Keratinocyte (primary cell): ENCODE measurements at regions not wholly inside any gene's neighbourhood (a gene's known extent, or its start where the extent isn't known, plus 50 kb on each side); places are given as distances from the start of the nearest gene placed in this dataset.

ENCODE experiments used
- DNase-seq: peaks from one replicate; pipeline ENCODE4 v3.0.0-alpha.2; 2011; ENCODE audit warnings: low read depth, missing footprints, low spot score
- FAIRE-seq: peaks from 2 replicates; lab custom pipeline; 2011; peaks lifted over from hg19 to GRCh38; lab: Jason Lieb, UNC
- H2AFZ ChIP-seq: 2 replicates; pipeline ENCODE4 v1.6.0; 2012; ENCODE audit warnings: low read length, control low read depth, inconsistent platforms; ENCODE audit not compliant: control insufficient read depth
- H3K27ac ChIP-seq: 2 replicates; pipeline ENCODE4 v1.5.1; 2011; ENCODE audit warnings: low read length; ENCODE audit not compliant: control insufficient read depth, insufficient read depth
- H3K27me3 ChIP-seq: 3 replicates; pipeline ENCODE4 v1.6.0; 2011; ENCODE audit warnings: low read length; ENCODE audit not compliant: control insufficient read depth, insufficient read depth; ENCODE audit errors: extremely low read depth
- H3K36me3 ChIP-seq, 2 experiments: 2 replicates in 1 of 2; 3 replicates in 1 of 2; pipeline ENCODE4 v1.5.1; 2011; ENCODE audit warnings: low read length in 2 of 2, mild to moderate bottlenecking in 1 of 2; ENCODE audit not compliant: control insufficient read depth in 2 of 2, insufficient read depth in 2 of 2; ENCODE audit errors: extremely low read depth in 1 of 2
- H3K4me1 ChIP-seq: 3 replicates; pipeline ENCODE4 v1.5.1; 2011; ENCODE audit warnings: low read length; ENCODE audit not compliant: control insufficient read depth, insufficient read depth; ENCODE audit errors: extremely low read depth
- H3K4me2 ChIP-seq: 3 replicates; pipeline ENCODE4 v1.6.0; 2011; ENCODE audit warnings: low read depth, low read length; ENCODE audit not compliant: control insufficient read depth, insufficient read depth; ENCODE audit errors: extremely low read depth
- H3K4me3 ChIP-seq, 3 experiments: fragments of 200-600 bp in 1 of 3; sonication (generic) in 1 of 3; 2 replicates in 2 of 3; 3 replicates in 1 of 3; pipeline ENCODE4 v1.5.1; 2011 to 2016; ENCODE audit warnings: low read length in 3 of 3, mild to moderate bottlenecking in 3 of 3, control low read depth in 2 of 3, inconsistent platforms in 1 of 3, low read depth in 1 of 3, mixed read lengths in 1 of 3, mixed run types in 1 of 3, moderate library complexity in 1 of 3; ENCODE audit not compliant: control insufficient read depth in 2 of 3, insufficient read depth in 2 of 3; ENCODE audit errors: extremely low read depth in 1 of 3
- H3K79me2 ChIP-seq: 2 replicates; pipeline ENCODE4 v1.6.0; 2012; ENCODE audit warnings: low read length; ENCODE audit not compliant: control insufficient read depth, insufficient read depth
- H3K9ac ChIP-seq: 3 replicates; pipeline ENCODE4 v1.6.0; 2011; ENCODE audit warnings: low read length; ENCODE audit not compliant: control insufficient read depth, insufficient read depth; ENCODE audit errors: extremely low read depth
- H3K9me1 ChIP-seq: 3 replicates; pipeline ENCODE4 v1.6.0; 2011; ENCODE audit warnings: low read length; ENCODE audit not compliant: control insufficient read depth, insufficient read depth; ENCODE audit errors: extremely low read depth
- H3K9me3 ChIP-seq: 2 replicates; pipeline ENCODE4 v1.5.1; 2012; ENCODE audit warnings: low read depth, low read length; ENCODE audit not compliant: control insufficient read depth
- H4K20me1 ChIP-seq: 3 replicates; pipeline ENCODE4 v1.6.0; 2011; ENCODE audit warnings: low read length; ENCODE audit not compliant: control insufficient read depth, insufficient read depth; ENCODE audit errors: extremely low read depth
- CTCF ChIP-seq, 3 experiments: IDR thresholded peaks in 1 of 3; conservative IDR thresholded peaks in 1 of 3; optimal IDR thresholded peaks in 1 of 3; 2 replicates in 2 of 3; 3 replicates in 1 of 3; pipeline versions ENCODE3 to v1.5.1; 2011; ENCODE audit warnings: low read length in 3 of 3, mild to moderate bottlenecking in 3 of 3, moderate library complexity in 2 of 3, control low read depth in 1 of 3, inconsistent platforms in 1 of 3; ENCODE audit not compliant: insufficient read depth in 2 of 3; ENCODE audit errors: extremely low read depth in 1 of 3
- EZH2 ChIP-seq: IDR thresholded peaks from one replicate; pipeline ENCODE4 v1.6.1; 2012; ENCODE audit warnings: inconsistent platforms, mild to moderate bottlenecking, low read length, moderate library complexity
- dilution Hi-C: fragments of 300-500 bp; cut with MboI; formaldehyde crosslinking; loops from one replicate; pipeline ENCODE4 v1.7.0; 2020; ENCODE audit warnings: low sequenced_read_pairs; ENCODE audit not compliant: extremely low pct_ligation_motif_present

GRCh38 chr14:84809158-84809557 is 720.8 kb upstream of the FLRT2 start:
- no peak overlapping the region for H3K4me2 ChIP-seq
- dilution Hi-C loops: no loop called here
- no peaks in the 10 kb centered on the region for H4K20me1 ChIP-seq
- no peaks in the 10 kb centered on the region for H3K79me2 ChIP-seq
- TF ChIP-seq EZH2: no peak
- no peak for TF ChIP-seq CTCF (optimal IDR thresholded peaks at IDR 0.05 in 1 of 3, IDR thresholded peaks at IDR 0.05 in 1 of 3, conservative IDR thresholded peaks at IDR 0.05 in 1 of 3; ENCODE audit: extremely low read depth in 1 of 3, insufficient read depth in 2 of 3, low read length in 3 of 3)
- H3K4me1 ChIP-seq: peaks cover 13% of the 10 kb centered on the region
- H2AFZ ChIP-seq: no peak overlapping the region
- H3K27ac ChIP-seq: no peak overlapping the region
- no peaks in the 10 kb centered on the region for H3K36me3 ChIP-seq
- no peak overlapping the region for H3K4me3 ChIP-seq
- H3K9me1 ChIP-seq: no peaks in the 10 kb centered on the region
- no peaks in the 10 kb centered on the region for H3K27me3 ChIP-seq
- no peak overlapping the region for H3K9ac ChIP-seq
- FAIRE-seq (no peak), DNase-seq (no peak)
- H3K9me3 ChIP-seq: no peaks in the 10 kb centered on the region

GRCh38 chr14:84814391-84814790 is 715.6 kb upstream of the FLRT2 start:
- no peaks in the 10 kb centered on the region for H3K36me3 ChIP-seq
- no peak overlapping the region for H3K4me3 ChIP-seq
- H3K27me3 ChIP-seq: no peaks in the 10 kb centered on the region
- FAIRE-seq (no peak), DNase-seq (no peak)
- no peak overlapping the region for H2AFZ ChIP-seq
- dilution Hi-C loops: no loop called here
- no peak overlapping the region for H3K9ac ChIP-seq
- no peaks in the 10 kb centered on the region for H3K9me1 ChIP-seq
- no peak overlapping the region for H3K27ac ChIP-seq
- H3K79me2 ChIP-seq: no peaks in the 10 kb centered on the region
- H4K20me1 ChIP-seq: no peaks in the 10 kb centered on the region
- H3K4me1 ChIP-seq: no peaks in the 10 kb centered on the region
- no peaks in the 10 kb centered on the region for H3K9me3 ChIP-seq
- TF ChIP-seq EZH2: no peak
- TF ChIP-seq CTCF (optimal IDR thresholded peaks at IDR 0.05 in 1 of 3, IDR thresholded peaks at IDR 0.05 in 1 of 3, conservative IDR thresholded peaks at IDR 0.05 in 1 of 3; ENCODE audit: extremely low read depth in 1 of 3, insufficient read depth in 2 of 3, low read length in 3 of 3): no peak
- H3K4me2 ChIP-seq: no peak overlapping the region
